ENCODE measurements at regions not wholly inside any gene's neighbourhood (a gene's known extent, or its start where the extent isn't known, plus 50 kb on each side); places are given as distances from the start of the nearest gene placed in this dataset.

- DNase-seq (ENCODE audit: low read depth) (no peak), FAIRE-seq (no peak)
- Histone ChIP-seq H3K4me3 (ENCODE audit: low read depth, low read length) (no peak overlapping the region), H3K36me3 (ENCODE audit: control insufficient read depth, insufficient read depth, low read length) (no peaks in the 10 kb centered on the region), H3K27me3 (ENCODE audit: control insufficient read depth, insufficient read depth, low read length) (no peaks in the 10 kb centered on the region)
- no peak for TF ChIP-seq CTCF (IDR thresholded peaks at IDR 0.05; ENCODE audit: insufficient read depth, low read length, severe bottlenecking)
Measured at GRCh38 chr18:67636597-67637385, 120.3 kb upstream of the DSEL start.

DNA sequence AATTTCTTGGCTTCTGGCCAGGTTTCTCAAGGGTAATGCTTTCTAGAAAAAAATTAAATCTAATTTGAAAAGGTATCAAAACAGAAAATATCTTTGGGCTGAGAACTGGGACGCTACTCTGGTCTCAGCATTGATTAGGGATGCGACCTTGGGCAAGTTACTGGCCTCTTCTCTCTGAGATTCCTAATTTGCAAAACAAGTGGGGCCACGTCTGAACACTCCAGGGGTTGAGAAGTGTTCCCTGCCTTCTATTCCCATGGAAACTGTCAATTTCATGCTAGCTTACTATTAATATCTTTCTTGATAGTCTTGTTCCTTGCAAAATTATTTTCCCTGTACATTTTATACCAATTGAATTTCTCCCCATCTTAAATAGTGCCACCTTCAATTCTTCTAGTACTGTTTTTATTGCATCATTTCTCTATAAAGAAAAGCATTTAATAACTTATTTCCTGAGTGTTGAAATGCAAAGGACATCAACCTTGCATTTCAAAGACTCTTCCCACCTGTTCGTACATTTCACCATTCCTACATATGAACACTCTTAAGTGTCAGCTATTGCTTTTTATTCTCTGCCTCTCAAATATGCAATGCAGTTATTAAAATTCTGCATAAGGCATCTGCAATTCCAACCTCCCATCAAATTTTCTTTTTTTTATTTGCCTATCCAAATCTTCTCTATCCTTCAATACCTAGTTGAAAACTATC is 118.3 kb upstream of the DSEL start:
- H3K36me3 ChIP-seq (ENCODE audit: control insufficient read depth, insufficient read depth, low read length), result no peaks in the 10 kb centered on the region
- no peak for FAIRE-seq
- no peak for TF ChIP-seq CTCF (IDR thresholded peaks at IDR 0.05; ENCODE audit: insufficient read depth, low read length, severe bottlenecking)
- no peak overlapping the region for H3K4me3 ChIP-seq (ENCODE audit: low read depth, low read length)
- no peak for DNase-seq (ENCODE audit: low read depth)
- no peaks in the 10 kb centered on the region for H3K27me3 ChIP-seq (ENCODE audit: control insufficient read depth, insufficient read depth, low read length)

DNA sequence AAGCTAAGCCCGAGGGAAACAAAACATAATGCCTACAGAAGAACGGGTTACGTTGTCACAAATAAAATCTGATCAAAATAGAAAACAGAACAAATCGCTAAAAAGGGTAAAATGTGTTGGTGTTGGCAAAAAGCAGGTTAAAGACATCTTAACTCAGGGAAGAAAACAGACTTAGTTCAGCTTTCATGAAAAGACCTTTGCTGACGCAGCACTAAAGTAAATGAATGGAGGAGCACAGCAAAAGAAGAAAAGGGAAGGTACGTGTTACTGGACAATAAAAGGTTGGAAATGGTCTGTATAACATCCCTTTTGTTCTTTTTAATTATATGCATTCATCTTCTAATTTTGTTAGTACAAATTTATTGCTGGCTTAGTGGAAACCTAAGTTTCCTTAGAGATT is 117.4 kb upstream of the DSEL start:
- no peaks in the 10 kb centered on the region for H3K27me3 ChIP-seq (ENCODE audit: control insufficient read depth, insufficient read depth, low read length)
- DNase-seq (ENCODE audit: low read depth) (no peak), FAIRE-seq (no peak)
- H3K4me3 ChIP-seq (ENCODE audit: low read depth, low read length), result no peak overlapping the region
- TF ChIP-seq CTCF (IDR thresholded peaks at IDR 0.05; ENCODE audit: insufficient read depth, low read length, severe bottlenecking), result no peak
- H3K36me3 ChIP-seq (ENCODE audit: control insufficient read depth, insufficient read depth, low read length), result no peaks in the 10 kb centered on the region

GRCh38 chr18:67621906-67622305 is 105.4 kb upstream of the DSEL start:
- H3K36me3 ChIP-seq (ENCODE audit: control insufficient read depth, insufficient read depth, low read length), result no peaks in the 10 kb centered on the region
- no peak overlapping the region for H3K4me3 ChIP-seq (ENCODE audit: low read depth, low read length)
- no peak for DNase-seq (ENCODE audit: low read depth)
- no peak for TF ChIP-seq CTCF (IDR thresholded peaks at IDR 0.05; ENCODE audit: insufficient read depth, low read length, severe bottlenecking)
- H3K27me3 ChIP-seq (ENCODE audit: control insufficient read depth, insufficient read depth, low read length), result no peaks in the 10 kb centered on the region
- no peak for FAIRE-seq

GRCh38 chr18:67621049-67621713 is 104.7 kb upstream of the DSEL start:
- no peak for TF ChIP-seq CTCF (IDR thresholded peaks at IDR 0.05; ENCODE audit: insufficient read depth, low read length, severe bottlenecking)
- H3K36me3 ChIP-seq (ENCODE audit: control insufficient read depth, insufficient read depth, low read length), result no peaks in the 10 kb centered on the region
- H3K27me3 ChIP-seq (ENCODE audit: control insufficient read depth, insufficient read depth, low read length), result no peaks in the 10 kb centered on the region
- FAIRE-seq, result no peak
- no peak overlapping the region for H3K4me3 ChIP-seq (ENCODE audit: low read depth, low read length)
- no peak for DNase-seq (ENCODE audit: low read depth)
